Neural crest cell (in vitro differentiated cells): ENCODE measurements at regions not wholly inside any gene's neighbourhood (a gene's known extent, or its start where the extent isn't known, plus 50 kb on each side); places are given as distances from the start of the nearest gene placed in this dataset.

ENCODE experiments used
- DNase-seq: peaks from one replicate; pipeline ENCODE4 v3.0.0; 2021; ENCODE audit warnings: low read depth, mixed read lengths, low spot score
- H3K27ac Mint-ChIP-seq: one replicate; pipeline ENCODE4 v1.8.0; 2021; ENCODE audit warnings: mild to moderate bottlenecking, mixed read lengths; ENCODE audit not compliant: unreplicated experiment
- H3K27me3 Mint-ChIP-seq: 2 replicates; pipeline ENCODE4 v1.8.0; 2021; ENCODE audit warnings: low read depth, mild to moderate bottlenecking, mixed read lengths
- H3K36me3 Mint-ChIP-seq: 2 replicates; pipeline ENCODE4 v1.8.0; 2021; ENCODE audit warnings: low read depth, mild to moderate bottlenecking, mixed read lengths
- H3K4me1 Mint-ChIP-seq: 2 replicates; pipeline ENCODE4 v1.8.0; 2021; ENCODE audit warnings: mixed read lengths
- H3K4me3 Mint-ChIP-seq: one replicate; pipeline ENCODE4 v1.8.0; 2021; ENCODE audit warnings: mild to moderate bottlenecking, mixed read lengths
- H3K9me3 Mint-ChIP-seq: 2 replicates; pipeline ENCODE4 v1.8.0; 2021; ENCODE audit warnings: mixed read lengths
- CTCF ChIP-seq: fragments of 200-600 bp; sonication (generic); conservative IDR thresholded peaks from 2 replicates; pipeline ENCODE4 v1.5.0; 2021; ENCODE audit warnings: antibody characterized with exemption, mild to moderate bottlenecking

- H3K4me3 Mint-ChIP-seq, result no peak overlapping the region
- TF ChIP-seq CTCF, result no peak
- no peak for DNase-seq
- no peaks in the 10 kb centered on the region for H3K4me1 Mint-ChIP-seq
- H3K27ac Mint-ChIP-seq, result no peak overlapping the region
- H3K9me3 Mint-ChIP-seq, result peaks cover 3% of the 10 kb centered on the region
- peaks cover 9% of the 10 kb centered on the region for H3K27me3 Mint-ChIP-seq
- H3K36me3 Mint-ChIP-seq, result no peaks in the 10 kb centered on the region
These were observed 50.7 kb upstream of the CSRP2 start for GRCh38 chr12:76929499-76929898.
